ENCODE measurements at regions not wholly inside any gene's neighbourhood (a gene's known extent, or its start where the extent isn't known, plus 50 kb on each side); places are given as distances from the start of the nearest gene placed in this dataset.
"Not testable (repeated sequence)": the region's sequence is repeated elsewhere in the genome, so short reads cannot be mapped to it uniquely, and the experiment has no call there.

- TF ChIP-seq CTCF (IDR thresholded peaks at IDR 0.05); SIN3A (IDR thresholded peaks at IDR 0.05; ENCODE audit: borderline replicate concordance, insufficient read depth, low read depth, low read length); POLR2AphosphoS5 (IDR thresholded peaks at IDR 0.05; ENCODE audit: low read depth, low read length); TCF7L2 (IDR thresholded peaks at IDR 0.05; ENCODE audit: low read depth, low read length): not testable (repeated sequence)
Observed at GRCh38 chr12:74016324-74016723, 521.3 kb upstream of the ATXN7L3B start.

Data from Panc1 (cell line).